Smooth muscle cell (in vitro differentiated cells): ENCODE measurements at regions not wholly inside any gene's neighbourhood (a gene's known extent, or its start where the extent isn't known, plus 50 kb on each side); places are given as distances from the start of the nearest gene placed in this dataset.
A peak's percentile ranks its signal among the peaks of the same experiment; 100 is the strongest.

Experiments
- DNase-seq: peaks from one replicate; lab custom pipeline; 2025; ENCODE audit not compliant: unreplicated experiment; lab: John Stamatoyannopoulos, UW
- H2AFZ ChIP-seq: fragments of 200-600 bp; sonication (generic); 2 replicates; pipeline ENCODE4 v1.6.0; 2016; ENCODE audit warnings: antibody characterized with exemption, low read depth, mild to moderate bottlenecking
- H3F3A ChIP-seq: fragments of 200-600 bp; sonication (generic); 2 replicates; pipeline ENCODE4 v1.6.0; 2017; ENCODE audit warnings: antibody characterized with exemption, low read depth
- H3K27ac ChIP-seq: fragments of 200-600 bp; sonication (generic); 2 replicates; pipeline ENCODE4 v1.5.1; 2016; ENCODE audit warnings: low read depth, mild to moderate bottlenecking
- H3K27me3 ChIP-seq: fragments of 200-600 bp; sonication (generic); 2 replicates; pipeline ENCODE4 v1.6.1; 2016; ENCODE audit warnings: low read depth, mild to moderate bottlenecking
- H3K36me3 ChIP-seq: fragments of 200-600 bp; sonication (generic); 2 replicates; pipeline ENCODE4 v1.5.1; 2016; ENCODE audit warnings: low read depth
- H3K4me1 ChIP-seq: fragments of 200-600 bp; sonication (generic); 2 replicates; pipeline ENCODE4 v1.5.1; 2016; ENCODE audit warnings: low read depth
- H3K4me2 ChIP-seq: fragments of 200-600 bp; sonication (generic); 2 replicates; pipeline ENCODE4 v1.6.0; 2016; ENCODE audit warnings: mild to moderate bottlenecking
- H3K4me3 ChIP-seq: fragments of 200-600 bp; sonication (generic); 2 replicates; pipeline ENCODE4 v1.5.1; 2016; ENCODE audit warnings: mild to moderate bottlenecking
- H3K79me2 ChIP-seq: fragments of 200-600 bp; sonication (generic); 2 replicates; pipeline ENCODE4 v1.6.0; 2016; ENCODE audit warnings: low read depth, mild to moderate bottlenecking
- H3K9ac ChIP-seq: fragments of 200-600 bp; sonication (generic); 2 replicates; pipeline ENCODE4 v1.6.0; 2016; ENCODE audit warnings: low read depth
- H3K9me3 ChIP-seq: fragments of 200-600 bp; sonication (generic); replicated peaks from 2 replicates; pipeline ENCODE4 v1.5.1; 2016; ENCODE audit warnings: low read depth
- H4K20me1 ChIP-seq: fragments of 200-600 bp; sonication (generic); 2 replicates; pipeline ENCODE4 v1.6.0; 2016; ENCODE audit warnings: low read depth
- CTCF ChIP-seq: fragments of 200-600 bp; sonication (generic); IDR thresholded peaks from 2 replicates; pipeline ENCODE4 v1.5.1; 2017; ENCODE audit warnings: borderline replicate concordance, mild to moderate bottlenecking, antibody characterized with exemption; ENCODE audit not compliant: insufficient read depth, poor library complexity, severe bottlenecking
- WGBS: methylation state at CpG from one replicate; pipeline ENCODE4 v1.1.7; 2016; ENCODE audit warnings: low lambda C conversion rate; 5-methylcytosine and 5-hydroxymethylcytosine counted together

- H3K4me2 ChIP-seq: no peak overlapping the region
Measured at GRCh38 chr6:53439556-53439955, 90.8 kb upstream of the ELOVL5 start.

GRCh38 chr6:53437557-53438202 is 88.9 kb upstream of the ELOVL5 start:
- Histone ChIP-seq H3K4me1 (peaks cover 20% of the 10 kb centered on the region), H3K27me3 (no peaks in the 10 kb centered on the region), H3F3A (peaks cover 18% of the 10 kb centered on the region), H3K4me3 (no peak overlapping the region), H2AFZ (peak overlapping the region; percentile 10), H3K79me2 (no peaks in the 10 kb centered on the region), H4K20me1 (no peaks in the 10 kb centered on the region), H3K9ac (peak overlapping the region; percentile 84), H3K4me2 (peak overlapping the region; percentile 78), H3K9me3 (no peaks in the 10 kb centered on the region), H3K27ac (peak overlapping the region; percentile 98), H3K36me3 (no peaks in the 10 kb centered on the region)
- peak; percentile 65 for TF ChIP-seq CTCF
- WGBS: 32% methylated on average over 5 of the region's 5 CpGs
- DNase-seq: no peak

More at GRCh38 chr6:53439556-53439955, 90.8 kb upstream of the ELOVL5 start:
- Histone ChIP-seq H3K4me1 (peaks cover 10% of the 10 kb centered on the region), H4K20me1 (no peaks in the 10 kb centered on the region), H3K9me3 (no peaks in the 10 kb centered on the region), H2AFZ (no peak overlapping the region), H3K79me2 (no peaks in the 10 kb centered on the region), H3K4me3 (no peak overlapping the region), H3K27me3 (no peaks in the 10 kb centered on the region), H3K9ac (no peak overlapping the region), H3K27ac (no peak overlapping the region), H3F3A (peaks cover 9% of the 10 kb centered on the region), H3K36me3 (no peaks in the 10 kb centered on the region)
- TF ChIP-seq CTCF: no peak
- DNase-seq: no peak

- Histone ChIP-seq H2AFZ (peak overlapping the region; percentile 10), H3F3A (peaks cover 18% of the 10 kb centered on the region), H3K9me3 (no peaks in the 10 kb centered on the region), H3K4me1 (peaks cover 20% of the 10 kb centered on the region), H3K4me2 (peak overlapping the region; percentile 78), H3K27me3 (no peaks in the 10 kb centered on the region), H3K9ac (peak overlapping the region; percentile 84), H3K36me3 (no peaks in the 10 kb centered on the region), H3K27ac (peak overlapping the region; percentile 98), H3K4me3 (no peak overlapping the region), H3K79me2 (no peaks in the 10 kb centered on the region), H4K20me1 (no peaks in the 10 kb centered on the region)
- DNase-seq: no peak
- 64% methylated on average over 7 of the region's 7 CpGs for WGBS
- TF ChIP-seq CTCF: no peak
Measured at GRCh38 chr6:53436526-53437303, 88.0 kb upstream of the ELOVL5 start.
